ENCODE measurements at regions not wholly inside any gene's neighbourhood (a gene's known extent, or its start where the extent isn't known, plus 50 kb on each side); places are given as distances from the start of the nearest gene placed in this dataset.
A peak's percentile ranks its signal among the peaks of the same experiment; 100 is the strongest.

GRCh38 chr11:110974731-110975130, 262.5 kb upstream of the ARHGAP20 start:
- no peak for DNase-seq

GRCh38 chr11:110973401-110973980, 261.3 kb upstream of the ARHGAP20 start:
- no peak for DNase-seq

- DNase-seq, result no peak
These were observed 260.4 kb upstream of the ARHGAP20 start for GRCh38 chr11:110972640-110973039.

DNA sequence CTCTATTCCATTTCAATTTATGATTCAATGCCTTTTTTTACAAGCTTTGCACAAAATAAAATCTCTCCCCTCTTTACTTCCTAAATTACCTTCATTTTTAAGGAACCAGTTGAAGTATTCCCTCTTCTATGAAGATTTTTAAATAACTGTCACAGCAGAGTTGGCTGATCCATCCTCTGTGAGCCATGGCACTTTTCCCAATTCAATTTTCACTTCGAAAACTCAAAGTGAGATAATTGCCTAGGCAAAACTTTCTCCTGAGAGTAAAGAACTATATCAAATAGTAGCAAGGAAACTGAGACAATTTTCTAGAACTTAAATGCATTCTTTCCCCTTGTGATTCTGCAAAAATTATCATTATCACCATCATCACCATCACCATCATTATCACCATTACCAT, 259.9 kb upstream of the ARHGAP20 start:
- no peak for DNase-seq

- no peak for DNase-seq
These were observed 258.9 kb upstream of the ARHGAP20 start for GRCh38 chr11:110971140-110971539.

GRCh38 chr11:110968348-110969062, 256.3 kb upstream of the ARHGAP20 start:
- DNase-seq, result no peak

GRCh38 chr11:110966131-110966530, 253.9 kb upstream of the ARHGAP20 start:
- DNase-seq, result no peak

- no peak for DNase-seq
These were observed 250.7 kb upstream of the ARHGAP20 start for GRCh38 chr11:110962921-110963320.

GRCh38 chr11:110960167-110960566, 247.9 kb upstream of the ARHGAP20 start:
- no peak for DNase-seq

DNA sequence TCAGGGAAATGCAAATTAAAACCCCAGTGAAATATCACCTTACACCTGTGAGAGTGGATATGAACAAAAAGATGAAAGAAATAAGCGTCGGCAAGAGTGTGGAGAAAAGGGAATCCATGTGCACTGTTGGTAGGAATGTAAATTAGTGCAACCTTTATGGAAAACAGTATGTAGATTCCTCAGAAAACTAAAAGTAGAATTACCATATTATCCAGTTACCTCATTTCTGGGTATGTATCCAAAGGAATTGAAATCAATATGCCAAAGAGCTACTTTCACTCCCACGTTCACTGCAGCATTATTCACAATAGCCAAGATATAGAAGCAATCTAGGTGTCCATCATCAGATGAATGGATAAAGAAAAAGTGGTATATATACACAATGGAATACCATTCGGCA, 246.0 kb upstream of the ARHGAP20 start:
- DNase-seq, result no peak

- no peak for DNase-seq
These were observed 243.5 kb upstream of the ARHGAP20 start for GRCh38 chr11:110955776-110956175.

DNA sequence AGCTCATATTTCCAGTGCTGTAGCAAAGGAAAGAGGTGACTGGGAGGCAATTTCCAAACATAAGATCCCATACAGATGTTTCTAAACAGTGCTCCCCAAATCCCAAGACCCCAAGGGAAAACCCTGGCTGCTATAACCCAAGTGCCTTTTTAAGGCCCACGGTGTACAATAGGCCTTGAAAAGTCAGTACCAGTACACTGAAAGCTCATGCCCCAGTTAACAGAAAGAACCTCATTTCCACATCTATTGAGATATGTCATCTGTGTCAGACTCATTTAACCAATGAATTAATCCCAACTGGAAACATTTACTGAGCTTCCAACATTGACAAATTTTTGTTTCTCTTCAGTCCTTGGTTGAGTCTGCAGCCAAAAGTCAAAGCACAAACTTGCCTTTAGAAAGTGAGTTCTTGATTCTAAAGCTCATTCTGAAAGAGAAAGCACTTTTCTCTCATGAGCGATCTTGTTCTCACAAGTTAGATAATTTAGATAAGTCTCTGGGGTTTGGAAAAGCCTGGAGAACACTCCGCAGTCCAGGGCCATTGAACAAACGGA, 239.8 kb upstream of the ARHGAP20 start:
- no peak for DNase-seq

DNA sequence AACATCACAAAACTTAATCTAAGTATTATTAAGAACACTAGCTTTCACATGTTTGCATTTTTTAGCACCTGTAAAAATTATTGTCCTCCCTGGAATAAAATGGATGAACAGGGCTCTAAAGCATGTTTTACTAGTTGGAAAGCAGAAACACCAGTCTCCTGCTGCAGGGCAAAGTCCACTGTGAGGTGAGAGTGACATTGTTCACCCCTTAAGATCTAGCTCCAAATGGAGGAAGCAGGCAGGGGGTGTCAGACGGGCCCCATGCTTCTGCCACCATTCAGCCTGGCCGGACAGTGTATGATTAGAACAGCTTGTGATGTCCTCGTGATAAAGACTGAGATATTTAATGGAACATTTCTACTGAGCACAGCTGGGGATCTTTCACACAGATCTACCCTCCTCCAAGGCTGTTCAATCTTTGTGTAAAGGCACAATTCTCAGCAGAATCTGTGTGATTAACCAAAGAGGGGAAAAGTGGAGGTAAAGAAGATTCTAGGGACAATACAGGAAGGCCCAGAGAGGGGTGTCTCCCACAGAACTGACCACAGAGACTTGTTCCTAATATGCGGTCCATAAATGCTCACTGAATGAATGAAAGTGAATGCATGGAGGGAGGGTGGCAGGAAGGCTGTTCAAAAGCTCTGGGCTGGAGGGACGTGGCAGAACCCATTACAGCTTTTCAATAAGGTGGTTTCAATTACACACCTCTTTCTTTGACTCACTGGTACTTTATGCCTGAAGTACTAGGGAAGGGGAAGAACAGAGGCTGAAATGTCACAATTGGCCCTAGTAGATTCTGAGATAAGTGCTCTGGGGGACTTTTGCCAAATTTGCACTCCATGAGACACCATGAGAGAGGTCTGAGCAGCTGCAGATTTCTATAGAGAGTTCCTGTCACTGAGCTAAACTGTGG, 239.1 kb upstream of the ARHGAP20 start:
- peak in 1 of 3 experiments; percentile 87 for DNase-seq

- DNase-seq, result no peak
These were observed 235.9 kb upstream of the ARHGAP20 start for GRCh38 chr11:110948112-110948511.

GRCh38 chr11:110947096-110947495, 234.9 kb upstream of the ARHGAP20 start:
- DNase-seq, result no peak

- no peak for DNase-seq
These were observed 227.2 kb upstream of the ARHGAP20 start for GRCh38 chr11:110939471-110939870.

- DNase-seq, result no peak
These were observed 222.9 kb upstream of the ARHGAP20 start for GRCh38 chr11:110935018-110935640.

GRCh38 chr11:110929129-110929528, 216.9 kb upstream of the ARHGAP20 start:
- DNase-seq, result no peak

- peak in 1 of 3 experiments; percentile 52 for DNase-seq
These were observed 216.2 kb upstream of the ARHGAP20 start for GRCh38 chr11:110928391-110928790.

GRCh38 chr11:110921742-110922521, 209.7 kb upstream of the ARHGAP20 start:
- DNase-seq, result no peak

- no peak for DNase-seq
These were observed 207.1 kb upstream of the ARHGAP20 start for GRCh38 chr11:110919241-110919922.

Data from NCI-H1417 (cell line).